HG02571 (cell line): ENCODE measurements at regions not wholly inside any gene's neighbourhood (a gene's known extent, or its start where the extent isn't known, plus 50 kb on each side); places are given as distances from the start of the nearest gene placed in this dataset.
"Not testable (repeated sequence)": the region's sequence is repeated elsewhere in the genome, so short reads cannot be mapped to it uniquely, and the experiment has no call there.

Experiments used
- ATAC-seq: cut with Tn5 transposase; IDR thresholded peaks from one replicate; pipeline ENCODE4 v1.9.1; 2021; ENCODE audit warnings: mild to moderate bottlenecking, moderate library complexity; ENCODE audit not compliant: unreplicated experiment

- ATAC-seq: no peak
Measured at GRCh38 chr3:6444888-6445658, 415.8 kb upstream of the GRM7 start.

GRCh38 chr3:6447166-6447801 lies 413.6 kb upstream of the GRM7 start:
- ATAC-seq: no peak

- no peak for ATAC-seq
Measured at GRCh38 chr3:6448011-6448410, 412.9 kb upstream of the GRM7 start.

GRCh38 chr3:6449099-6449498 lies 411.8 kb upstream of the GRM7 start:
- ATAC-seq: no peak

GRCh38 chr3:6452974-6453373 lies 407.9 kb upstream of the GRM7 start:
- no peak for ATAC-seq

- no peak for ATAC-seq
Measured at GRCh38 chr3:6455031-6455430, 405.9 kb upstream of the GRM7 start.

GRCh38 chr3:6467186-6467585 lies 393.7 kb upstream of the GRM7 start:
- ATAC-seq: no peak

GRCh38 chr3:6468589-6468988 lies 392.3 kb upstream of the GRM7 start:
- ATAC-seq: no peak

- no peak for ATAC-seq
Measured at GRCh38 chr3:6471744-6472143, 389.2 kb upstream of the GRM7 start.

- not testable (repeated sequence) for ATAC-seq
Measured at GRCh38 chr3:6490487-6491327, 370.2 kb upstream of the GRM7 start.

GRCh38 chr3:6491768-6492167 lies 369.1 kb upstream of the GRM7 start:
- no peak for ATAC-seq

GRCh38 chr3:6492306-6492705 lies 368.6 kb upstream of the GRM7 start:
- no peak for ATAC-seq

- not testable (repeated sequence) for ATAC-seq
Measured at GRCh38 chr3:6498944-6499343, 362.0 kb upstream of the GRM7 start.

GRCh38 chr3:6504347-6504746 lies 356.6 kb upstream of the GRM7 start:
- no peak for ATAC-seq

- no peak for ATAC-seq
Measured at GRCh38 chr3:6504834-6505233, 356.1 kb upstream of the GRM7 start.

GRCh38 chr3:6508410-6508759 lies 352.5 kb upstream of the GRM7 start:
- ATAC-seq: no peak

GRCh38 chr3:6509576-6509975 lies 351.3 kb upstream of the GRM7 start:
- no peak for ATAC-seq

- ATAC-seq: no peak
Measured at GRCh38 chr3:6510713-6511112, 350.2 kb upstream of the GRM7 start.

GRCh38 chr3:6512172-6512800 lies 348.6 kb upstream of the GRM7 start:
- ATAC-seq: no peak

GRCh38 chr3:6516143-6516542 lies 344.8 kb upstream of the GRM7 start:
- no peak for ATAC-seq

GRCh38 chr3:6516694-6517093 lies 344.2 kb upstream of the GRM7 start:
- ATAC-seq: no peak
